Lower lobe of right lung (tissue), 2 donors: ENCODE measurements at regions not wholly inside any gene's neighbourhood (a gene's known extent, or its start where the extent isn't known, plus 50 kb on each side); places are given as distances from the start of the nearest gene placed in this dataset.
"Not testable (repeated sequence)": the region's sequence is repeated elsewhere in the genome, so short reads cannot be mapped to it uniquely, and the experiment has no call there.

Source experiments
- ATAC-seq, 2 donors: fragments of 200-7000 bp; cut with Tn5 transposase; one replicate each; pipeline ENCODE4 v1.9.1; 2020 to 2022; ENCODE audit warnings: mild to moderate bottlenecking in 2 of 2, moderate library complexity in 2 of 2
- DNase-seq: peaks from one replicate; pipeline ENCODE4 v3.0.0-alpha.2; 2020
- H3K27ac ChIP-seq: fragments of 200-600 bp; one replicate; pipeline ENCODE4 v1.8.0; 2022
- H3K27me3 ChIP-seq: fragments of 200-600 bp; one replicate; pipeline ENCODE4 v1.8.0; 2022; ENCODE audit warnings: low read depth
- H3K36me3 ChIP-seq: fragments of 200-600 bp; one replicate; pipeline ENCODE4 v1.8.0; 2022; ENCODE audit warnings: mild to moderate bottlenecking
- H3K4me1 ChIP-seq: fragments of 200-600 bp; one replicate; pipeline ENCODE4 v1.8.0; 2022
- H3K4me3 ChIP-seq: fragments of 200-600 bp; one replicate; pipeline ENCODE4 v1.8.0; 2022; ENCODE audit warnings: mild to moderate bottlenecking
- H3K9me3 ChIP-seq: fragments of 200-600 bp; one replicate; pipeline ENCODE4 v1.8.0; 2022
- intact Hi-C: fragments of 100-400 bp; cut with DNase I; formaldehyde crosslinking; loops from one replicate; pipeline ENCODE4 v1.11.0; 2022
- TF ChIP-seq, protein P1 (sequence below): fragments of 200-600 bp; IDR thresholded peaks from one replicate; pipeline ENCODE4 v1.8.0; 2022; ENCODE audit warnings: antibody characterized with exemption, mild to moderate bottlenecking
- donor health status: DM: no; HTN: yes; CAD: no; lungs with severe emphysema.

DNA sequence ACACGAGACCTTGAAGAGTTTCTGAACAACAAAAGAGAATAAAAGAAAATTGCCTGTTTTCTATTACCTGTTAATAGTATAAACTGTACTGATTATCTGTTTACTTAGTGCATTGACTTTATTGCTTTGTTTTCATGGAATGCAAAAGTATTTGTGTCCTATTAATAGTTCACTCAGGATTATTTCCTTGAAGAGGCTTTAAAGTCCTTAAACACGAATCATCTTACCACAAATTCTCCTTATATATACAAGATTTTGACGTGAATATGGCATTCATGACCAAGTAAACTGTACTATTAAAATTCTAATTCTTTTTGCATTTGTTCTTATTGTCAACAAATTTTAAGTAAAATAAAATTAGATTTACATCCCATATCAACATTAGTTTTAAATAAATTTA is 513.0 kb downstream of the NTRK3 start:
- ATAC-seq (no peak), DNase-seq (no peak)
- Histone ChIP-seq H3K27ac (no peak overlapping the region), H3K4me3 (no peak overlapping the region), H3K36me3 (no peaks in the 10 kb centered on the region), H3K9me3 (no peaks in the 10 kb centered on the region), H3K4me1 (no peaks in the 10 kb centered on the region), H3K27me3 (no peaks in the 10 kb centered on the region)
- TF ChIP-seq, protein P1, sequence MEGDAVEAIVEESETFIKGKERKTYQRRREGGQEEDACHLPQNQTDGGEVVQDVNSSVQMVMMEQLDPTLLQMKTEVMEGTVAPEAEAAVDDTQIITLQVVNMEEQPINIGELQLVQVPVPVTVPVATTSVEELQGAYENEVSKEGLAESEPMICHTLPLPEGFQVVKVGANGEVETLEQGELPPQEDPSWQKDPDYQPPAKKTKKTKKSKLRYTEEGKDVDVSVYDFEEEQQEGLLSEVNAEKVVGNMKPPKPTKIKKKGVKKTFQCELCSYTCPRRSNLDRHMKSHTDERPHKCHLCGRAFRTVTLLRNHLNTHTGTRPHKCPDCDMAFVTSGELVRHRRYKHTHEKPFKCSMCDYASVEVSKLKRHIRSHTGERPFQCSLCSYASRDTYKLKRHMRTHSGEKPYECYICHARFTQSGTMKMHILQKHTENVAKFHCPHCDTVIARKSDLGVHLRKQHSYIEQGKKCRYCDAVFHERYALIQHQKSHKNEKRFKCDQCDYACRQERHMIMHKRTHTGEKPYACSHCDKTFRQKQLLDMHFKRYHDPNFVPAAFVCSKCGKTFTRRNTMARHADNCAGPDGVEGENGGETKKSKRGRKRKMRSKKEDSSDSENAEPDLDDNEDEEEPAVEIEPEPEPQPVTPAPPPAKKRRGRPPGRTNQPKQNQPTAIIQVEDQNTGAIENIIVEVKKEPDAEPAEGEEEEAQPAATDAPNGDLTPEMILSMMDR, result no peak
- intact Hi-C loops, result no loop called here

GRCh38 chr15:87741350-87741749 is 515.2 kb downstream of the NTRK3 start:
- TF ChIP-seq, protein P1, result no peak
- Histone ChIP-seq H3K27ac (no peak overlapping the region), H3K27me3 (no peaks in the 10 kb centered on the region), H3K36me3 (no peaks in the 10 kb centered on the region), H3K9me3 (no peaks in the 10 kb centered on the region), H3K4me1 (no peaks in the 10 kb centered on the region), H3K4me3 (no peak overlapping the region)
- ATAC-seq (no peak), DNase-seq (no peak)
- intact Hi-C loops, result no loop called here

DNA sequence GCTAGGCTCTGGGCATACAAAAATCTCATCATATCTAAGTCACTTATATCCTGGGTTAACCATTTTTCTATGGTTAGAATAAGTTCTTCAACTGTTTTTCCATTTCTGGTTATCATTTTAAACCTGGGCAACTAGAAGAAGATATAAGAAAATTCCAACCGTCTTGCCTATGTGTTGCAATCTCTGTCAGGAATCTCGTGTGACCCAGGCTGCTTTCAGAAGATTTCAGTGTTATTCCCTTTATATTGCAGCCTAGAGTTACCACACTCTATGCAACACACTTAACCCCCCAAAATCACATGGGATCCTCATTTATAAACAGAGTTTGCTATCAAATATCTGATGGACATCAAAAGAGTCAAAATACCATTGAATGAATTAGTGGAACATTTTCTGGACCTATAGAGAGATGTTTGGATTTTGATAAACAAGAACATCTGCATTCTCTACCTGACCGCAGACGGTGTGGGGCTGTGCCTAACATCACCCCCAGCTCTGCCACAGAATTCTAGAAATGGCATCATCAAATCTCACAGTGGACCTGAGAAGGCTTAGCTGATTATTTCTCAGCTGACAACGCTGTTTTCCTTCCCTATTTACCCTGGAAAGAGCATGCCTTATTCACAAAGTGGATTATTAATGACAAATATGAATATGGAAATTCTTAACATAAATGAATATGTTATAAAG is 515.7 kb downstream of the NTRK3 start:
- Histone ChIP-seq H3K9me3 (no peaks in the 10 kb centered on the region), H3K4me1 (no peaks in the 10 kb centered on the region), H3K36me3 (no peaks in the 10 kb centered on the region), H3K4me3 (no peak overlapping the region), H3K27me3 (no peaks in the 10 kb centered on the region), H3K27ac (no peak overlapping the region)
- no peak for DNase-seq
- TF ChIP-seq, protein P1, result no peak
- intact Hi-C loops, result no loop called here
- no peak for ATAC-seq

DNA sequence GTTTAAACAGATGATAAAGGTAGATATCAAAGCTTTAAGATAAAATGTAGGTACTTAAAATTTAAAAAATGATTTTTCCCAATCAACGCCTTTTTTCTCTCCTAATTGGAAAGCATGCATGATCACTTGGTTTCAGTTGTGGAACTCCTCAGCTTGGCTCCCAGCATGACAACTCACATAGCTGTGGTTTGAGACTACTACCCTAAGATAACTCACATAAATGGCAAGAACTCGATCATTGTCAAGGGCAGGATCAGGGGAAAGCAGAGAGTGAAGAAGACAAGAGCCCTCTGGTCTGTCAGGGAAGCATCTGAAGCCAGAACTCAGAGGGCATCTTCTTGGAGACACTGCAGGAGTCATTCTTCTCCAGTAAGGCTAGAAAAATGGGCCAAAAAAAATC is 516.7 kb downstream of the NTRK3 start:
- no peaks in the 10 kb centered on the region for H3K9me3 ChIP-seq

DNA sequence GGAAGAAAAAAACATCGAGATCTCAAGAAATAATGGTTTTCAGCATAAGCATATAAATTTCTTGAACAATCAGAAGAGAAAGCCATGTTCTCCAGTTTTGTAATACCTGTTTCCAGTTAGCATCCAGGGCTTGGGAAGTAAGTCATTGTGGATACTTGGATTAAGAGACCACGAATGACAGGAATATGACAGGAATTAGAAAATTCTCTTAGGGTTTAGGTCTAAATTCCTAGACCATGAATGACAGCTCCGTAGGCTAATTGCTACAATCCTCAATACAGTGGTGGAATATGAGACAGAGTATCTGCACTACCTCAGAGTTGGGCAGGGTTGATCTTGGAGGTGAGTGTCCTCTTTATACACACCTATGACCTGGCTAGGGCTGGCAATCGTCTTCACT is 517.5 kb downstream of the NTRK3 start:
- intact Hi-C loops, result no loop called here
- H3K27ac ChIP-seq, result no peak overlapping the region
- no peaks in the 10 kb centered on the region for H3K36me3 ChIP-seq
- H3K9me3 ChIP-seq, result no peaks in the 10 kb centered on the region
- no peaks in the 10 kb centered on the region for H3K4me1 ChIP-seq
- ATAC-seq (no peak), DNase-seq (no peak)
- no peaks in the 10 kb centered on the region for H3K27me3 ChIP-seq
- H3K4me3 ChIP-seq, result no peak overlapping the region
- TF ChIP-seq, protein P1, result no peak

More for the DNA sequence above, 516.7 kb downstream of the NTRK3 start:
- intact Hi-C loops, result no loop called here
- no peak overlapping the region for H3K27ac ChIP-seq
- no peak overlapping the region for H3K4me3 ChIP-seq
- TF ChIP-seq, protein P1, result no peak
- ATAC-seq (no peak), DNase-seq (no peak)
- H3K36me3 ChIP-seq, result no peaks in the 10 kb centered on the region
- H3K27me3 ChIP-seq, result no peaks in the 10 kb centered on the region
- no peaks in the 10 kb centered on the region for H3K4me1 ChIP-seq

DNA sequence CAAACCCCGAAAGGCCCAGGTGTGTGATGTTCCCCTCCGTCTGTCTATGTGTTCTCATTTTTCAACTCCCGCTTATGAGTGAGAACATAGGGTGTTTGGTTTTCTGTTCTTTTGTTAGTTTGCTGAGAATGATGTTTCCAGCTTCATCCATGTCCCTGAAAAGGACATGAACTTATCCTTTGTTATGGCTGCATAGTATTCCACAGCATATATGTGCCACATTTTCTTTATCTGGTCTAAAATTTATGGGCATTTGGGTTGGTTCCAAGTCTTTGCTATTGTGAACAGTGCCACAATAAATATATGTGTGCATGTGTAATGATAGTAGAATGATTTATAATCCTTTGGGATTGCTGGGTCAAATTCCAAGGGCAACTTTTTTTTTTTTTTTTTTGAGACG is 519.1 kb downstream of the NTRK3 start:
- H3K27ac ChIP-seq, DNase-seq, H3K36me3 ChIP-seq, H3K27me3 ChIP-seq, H3K4me3 ChIP-seq, H3K4me1 ChIP-seq, intact Hi-C loops, ATAC-seq, H3K9me3 ChIP-seq: not testable (repeated sequence)
